IMR-90 (cell line): ENCODE measurements at regions not wholly inside any gene's neighbourhood (a gene's known extent, or its start where the extent isn't known, plus 50 kb on each side); places are given as distances from the start of the nearest gene placed in this dataset.

Experiments used
- ATAC-seq: fragments of 200-7000 bp; cut with Tn5 transposase; 2 replicates; pipeline ENCODE4 v1.9.1; 2020; ENCODE audit warnings: low read depth, mild to moderate bottlenecking, moderate library complexity
- BruUV-seq: library from RNA; stranded (reverse); fragments of 400-500 nt; replicated peaks from 2 replicates; lab custom pipeline; 2021; lab: Mats Ljungman, UMichigan
- CTCF ChIA-PET: fragments of 300-600 bp; formaldehyde crosslinking; extraction: SDS; loops from one replicate; lab custom pipeline; 2021; ENCODE audit warnings: antibody characterized with exemption; lab: Yijun Ruan, JAX
- POLR2A ChIA-PET: fragments of 300-600 bp; sonication (Branson Sonifier 250); formaldehyde crosslinking; loops from one replicate; lab custom pipeline; 2022; ENCODE audit warnings: antibody characterized with exemption; ENCODE audit not compliant: unreplicated experiment; lab: Charles Lee
- DNase-seq: peaks from one replicate; pipeline ENCODE4 v3.0.0; 2013
- H2AFZ ChIP-seq: replicated peaks from 2 replicates; pipeline ENCODE3; 2013; ENCODE audit warnings: low read length, mild to moderate bottlenecking; ENCODE audit not compliant: poor library complexity
- H2AK5ac ChIP-seq: 2 replicates; pipeline ENCODE4 v1.6.1; 2013; ENCODE audit warnings: low read depth, low read length, inconsistent platforms
- H2AK9ac ChIP-seq: replicated peaks from 2 replicates; pipeline ENCODE3; 2013; ENCODE audit warnings: mild to moderate bottlenecking, low read depth, low read length, moderate library complexity; ENCODE audit not compliant: poor library complexity
- H2BK120ac ChIP-seq: 2 replicates; pipeline ENCODE4 v1.6.1; 2013; ENCODE audit warnings: low read depth, low read length, inconsistent platforms
- H2BK15ac ChIP-seq: 3 replicates; pipeline ENCODE4 v1.6.1; 2013; ENCODE audit warnings: low read depth, low read length, inconsistent platforms
- H2BK20ac ChIP-seq: 2 replicates; pipeline ENCODE4 v1.6.1; 2013; ENCODE audit warnings: low read depth, mild to moderate bottlenecking, inconsistent platforms, low read length, moderate library complexity
- H2BK5ac ChIP-seq: 2 replicates; pipeline ENCODE4 v1.6.1; 2013; ENCODE audit warnings: mild to moderate bottlenecking, low read depth, low read length, inconsistent platforms; ENCODE audit not compliant: poor library complexity, severe bottlenecking
- H3K14ac ChIP-seq: replicated peaks from 2 replicates; pipeline ENCODE4 v1.6.1; 2013; ENCODE audit warnings: low read depth, low read length, inconsistent platforms
- H3K18ac ChIP-seq: 2 replicates; pipeline ENCODE4 v1.6.1; 2013; ENCODE audit warnings: low read depth, low read length, control low read depth
- H3K23ac ChIP-seq: 2 replicates; pipeline ENCODE4 v1.6.1; 2013; ENCODE audit warnings: low read depth, low read length, inconsistent platforms
- H3K27ac ChIP-seq: 2 replicates; pipeline ENCODE4 v1.5.1; 2013; ENCODE audit warnings: mild to moderate bottlenecking, control low read depth, low read length; ENCODE audit not compliant: insufficient read depth
- H3K27me3 ChIP-seq: 2 replicates; pipeline ENCODE4 v1.6.1; 2013; ENCODE audit warnings: low read length; ENCODE audit not compliant: control insufficient read depth, insufficient read depth
- H3K36me3 ChIP-seq: 2 replicates; pipeline ENCODE4 v1.6.1; 2013; ENCODE audit warnings: low read length, mixed read lengths; ENCODE audit not compliant: control insufficient read depth, insufficient read depth
- H3K4ac ChIP-seq: 2 replicates; pipeline ENCODE4 v1.6.1; 2013; ENCODE audit warnings: low read depth, low read length, inconsistent platforms
- H3K4me1 ChIP-seq: 2 replicates; pipeline ENCODE4 v1.6.1; 2013; ENCODE audit warnings: low read length, mixed read lengths; ENCODE audit not compliant: control insufficient read depth, insufficient read depth
- H3K4me2 ChIP-seq: 2 replicates; pipeline ENCODE4 v1.6.1; 2013; ENCODE audit warnings: low read depth, mild to moderate bottlenecking, control low read depth, low read length, moderate library complexity
- H3K4me3 ChIP-seq: 2 replicates; pipeline ENCODE4 v1.5.1; 2013; ENCODE audit warnings: low read depth, mild to moderate bottlenecking, control low read depth, low read length, moderate library complexity; ENCODE audit not compliant: insufficient read depth
- H3K56ac ChIP-seq: 2 replicates; pipeline ENCODE4 v1.6.1; 2013; ENCODE audit warnings: low read length, inconsistent platforms; ENCODE audit not compliant: insufficient read depth; ENCODE audit errors: extremely low read depth
- H3K79me1 ChIP-seq, 2 experiments: 2 replicates each; pipeline ENCODE4 v1.6.1; 2013; ENCODE audit warnings: low read length in 2 of 2, inconsistent platforms in 1 of 2, low read depth in 1 of 2
- H3K9ac ChIP-seq: 2 replicates; pipeline ENCODE4 v1.6.1; 2013; ENCODE audit warnings: low read depth, low read length, control low read depth
- H3K9me1 ChIP-seq: 2 replicates; pipeline ENCODE4 v1.6.1; 2013; ENCODE audit warnings: low read length, inconsistent platforms; ENCODE audit not compliant: insufficient read depth
- H3K9me3 ChIP-seq: 2 replicates; pipeline ENCODE4 v1.6.1; 2013; ENCODE audit warnings: low read length; ENCODE audit not compliant: control insufficient read depth, insufficient read depth
- H4K20me1 ChIP-seq: 2 replicates; pipeline ENCODE4 v1.6.1; 2013; ENCODE audit warnings: low read length, inconsistent platforms; ENCODE audit not compliant: insufficient read depth
- H4K5ac ChIP-seq: 2 replicates; pipeline ENCODE4 v1.6.1; 2013; ENCODE audit warnings: mild to moderate bottlenecking, low read depth, low read length, control low read depth
- H4K8ac ChIP-seq, 2 experiments: 2 replicates each; pipeline ENCODE4 v1.6.1; 2013; ENCODE audit warnings: low read depth in 2 of 2, low read length in 2 of 2, control low read depth in 1 of 2, inconsistent platforms in 1 of 2
- H4K91ac ChIP-seq: 2 replicates; pipeline ENCODE4 v1.6.1; 2013; ENCODE audit warnings: low read depth, low read length, inconsistent platforms; ENCODE audit not compliant: insufficient read depth
- BHLHE40 ChIP-seq: fragments of 150-350 bp; IDR thresholded peaks from 2 replicates; pipeline ENCODE4 v1.6.1; 2016; ENCODE audit warnings: mild to moderate bottlenecking, low read depth, low read length
- MXI1 ChIP-seq: IDR thresholded peaks from 2 replicates; pipeline ENCODE4 v1.6.1; 2012; ENCODE audit warnings: low read depth, mild to moderate bottlenecking, low read length, moderate library complexity, borderline replicate concordance
- POLR2A ChIP-seq: IDR thresholded peaks from 2 replicates; pipeline ENCODE4 v1.6.1; 2012; ENCODE audit warnings: mild to moderate bottlenecking, low read depth, low read length
- RAD21 ChIP-seq: IDR thresholded peaks from 2 replicates; pipeline ENCODE4 v1.6.1; 2012; ENCODE audit warnings: low read length, improper control_type of control experiment
- RCOR1 ChIP-seq: IDR thresholded peaks from 2 replicates; pipeline ENCODE4 v1.6.1; 2012; ENCODE audit warnings: mild to moderate bottlenecking, low read length, improper control_type of control experiment; ENCODE audit not compliant: insufficient replicate concordance
- RFX5 ChIP-seq: IDR thresholded peaks from 2 replicates; pipeline ENCODE4 v1.8.0; 2012; ENCODE audit warnings: low read depth, mild to moderate bottlenecking, low read length, moderate library complexity
- WGBS, 2 experiments: methylation state at CpG; one replicate each; pipeline versions ENCODE4 v1.1.5 to v1.1.7; 2013; ENCODE audit warnings: missing lambda C conversion rate in 2 of 2; ENCODE audit not compliant: insufficient read length in 1 of 2; ENCODE audit errors: extremely low coverage in 2 of 2; 5-methylcytosine and 5-hydroxymethylcytosine counted together
- dilution Hi-C: fragments of 300-500 bp; cut with HindIII; formaldehyde crosslinking; loops from one replicate; pipeline ENCODE4 v1.14.3; 2018; ENCODE audit warnings: low sequenced_read_pairs; ENCODE audit not compliant: unreplicated experiment
- in situ Hi-C: fragments of 300-500 bp; cut with MboI; formaldehyde crosslinking; loops from 3 replicates; pipeline ENCODE4 v1.14.3; 2019; ENCODE audit warnings: low sequenced_read_pairs, inconsistent platforms, mixed read lengths
- intact Hi-C: fragments of 100-400 bp; cut with micrococcal nuclease; formaldehyde crosslinking; loops from 2 replicates; pipeline ENCODE4 v1.10.0; 2022
- TF ChIP-seq, protein P1 (sequence below): fragments of 150-350 bp; IDR thresholded peaks from 2 replicates; pipeline ENCODE4 v1.6.1; 2016; ENCODE audit warnings: low read depth, mild to moderate bottlenecking, low read length, moderate library complexity, borderline replicate concordance

DNA sequence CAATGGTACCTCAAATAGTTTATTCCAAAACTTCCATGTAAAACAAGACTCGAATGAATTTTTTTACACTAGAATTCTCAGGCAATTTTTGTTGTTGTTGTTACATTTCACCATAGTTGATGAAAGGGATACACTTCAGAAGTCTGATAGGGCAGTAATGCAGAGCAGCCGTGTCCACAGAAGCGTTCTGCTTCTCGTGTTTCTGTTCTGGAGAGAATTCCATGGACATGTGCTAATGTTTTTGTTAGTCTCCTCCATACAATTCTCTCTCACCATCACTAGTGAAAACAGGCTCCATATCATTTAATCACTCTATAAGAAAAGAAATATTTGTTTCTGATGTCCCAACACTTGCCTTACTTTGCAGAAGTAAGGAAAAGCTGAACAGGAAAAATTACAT lies 606.1 kb downstream of the SLC16A7 start:
- dilution Hi-C loops: no loop called here
- no TSS peak for BruUV-seq

More for the DNA sequence above, 606.1 kb downstream of the SLC16A7 start:
- H3K18ac ChIP-seq: no peak overlapping the region
- peaks cover 9% of the 10 kb centered on the region; the same call in 1 of the 2 replicates for H3K4me1 ChIP-seq
- no peak overlapping the region for H3K27ac ChIP-seq
- H2BK120ac ChIP-seq: no peak overlapping the region
- H3K79me1 ChIP-seq: no peaks in the 10 kb centered on the region
- H3K4me3 ChIP-seq: no peak overlapping the region
- no peak overlapping the region for H3K4ac ChIP-seq
- no peak overlapping the region for H3K56ac ChIP-seq
- H4K8ac ChIP-seq: no peak overlapping the region
- POLR2A ChIA-PET: no interaction called here
- DNase-seq: peak; percentile 28
- TF ChIP-seq RAD21 (no peak), RCOR1 (no peak), POLR2A (no peak), MXI1 (no peak), BHLHE40 (no peak), RFX5 (no peak)
- TF ChIP-seq, protein P1, sequence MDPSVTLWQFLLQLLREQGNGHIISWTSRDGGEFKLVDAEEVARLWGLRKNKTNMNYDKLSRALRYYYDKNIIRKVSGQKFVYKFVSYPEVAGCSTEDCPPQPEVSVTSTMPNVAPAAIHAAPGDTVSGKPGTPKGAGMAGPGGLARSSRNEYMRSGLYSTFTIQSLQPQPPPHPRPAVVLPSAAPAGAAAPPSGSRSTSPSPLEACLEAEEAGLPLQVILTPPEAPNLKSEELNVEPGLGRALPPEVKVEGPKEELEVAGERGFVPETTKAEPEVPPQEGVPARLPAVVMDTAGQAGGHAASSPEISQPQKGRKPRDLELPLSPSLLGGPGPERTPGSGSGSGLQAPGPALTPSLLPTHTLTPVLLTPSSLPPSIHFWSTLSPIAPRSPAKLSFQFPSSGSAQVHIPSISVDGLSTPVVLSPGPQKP: no peak
- no peak overlapping the region for H2AK9ac ChIP-seq
- intact Hi-C loops: no loop called here
- in situ Hi-C loops: no loop called here
- no peaks in the 10 kb centered on the region for H3K36me3 ChIP-seq
- CTCF ChIA-PET: no interaction called here
- H2AFZ ChIP-seq: no peak overlapping the region
- no peak overlapping the region for H3K4me2 ChIP-seq
- WGBS, 2 experiments: no CpG with 5 or more reads among the region's 4 CpGs
- no peak overlapping the region for H3K9ac ChIP-seq
- no peak; the same call in 1 of the 2 replicates for ATAC-seq
- no peak overlapping the region for H3K23ac ChIP-seq
- H2BK5ac ChIP-seq: no peak overlapping the region
- no peak overlapping the region for H4K5ac ChIP-seq
- no peak overlapping the region for H3K14ac ChIP-seq
- H3K9me1 ChIP-seq: no peaks in the 10 kb centered on the region
- H2BK20ac ChIP-seq: no peak overlapping the region
- no peaks in the 10 kb centered on the region for H4K20me1 ChIP-seq
- H4K91ac ChIP-seq: no peak overlapping the region
- H3K27me3 ChIP-seq: no peaks in the 10 kb centered on the region
- no peaks in the 10 kb centered on the region for H3K9me3 ChIP-seq
- no peak overlapping the region for H2AK5ac ChIP-seq
- H2BK15ac ChIP-seq: no peak overlapping the region
